ENCODE measurements at regions not wholly inside any gene's neighbourhood (a gene's known extent, or its start where the extent isn't known, plus 50 kb on each side); places are given as distances from the start of the nearest gene placed in this dataset.

- 8% methylated on average over 13 of the region's 15 CpGs for WGBS (ENCODE audit: low lambda C conversion rate)
- TF ChIP-seq ZNF496 (CRISPR knock-in tag; IDR thresholded peaks at IDR 0.05; ENCODE audit: insufficient replicate concordance) (no peak), XRCC5 (optimal IDR thresholded peaks at IDR 0.05; ENCODE audit: low read length) (no peak), FOXK1 (CRISPR knock-in tag; IDR thresholded peaks at IDR 0.05; ENCODE audit: borderline replicate concordance, low read depth) (no peak), HNRNPL (IDR thresholded peaks at IDR 0.05; ENCODE audit: low read depth, low read length) (no peak), ZNF329 (CRISPR knock-in tag; IDR thresholded peaks at IDR 0.05; ENCODE audit: low read depth) (no peak), KDM6A (CRISPR knock-in tag; IDR thresholded peaks at IDR 0.05; ENCODE audit: low read depth) (no peak), DNMT3B (CRISPR knock-in tag; conservative IDR thresholded peaks at IDR 0.05) (no peak), ELK4 (CRISPR knock-in tag; IDR thresholded peaks at IDR 0.05; ENCODE audit: borderline replicate concordance) (no peak), ZUFSP (CRISPR knock-in tag; IDR thresholded peaks at IDR 0.05; ENCODE audit: borderline replicate concordance) (no peak), ZFYVE20 (CRISPR knock-in tag; IDR thresholded peaks at IDR 0.05; ENCODE audit: borderline replicate concordance, low read depth) (no peak), ZBTB8A (CRISPR knock-in tag; IDR thresholded peaks at IDR 0.05; ENCODE audit: borderline replicate concordance, low read depth) (no peak)
- no TSS peak for BruUV-seq (replicated peaks)
- Histone ChIP-seq H2AFZ (ENCODE audit: low read length) (no peak overlapping the region), H4K20me1 (ENCODE audit: insufficient read depth, low read length) (no peaks in the 10 kb centered on the region), H3K27me3 (ENCODE audit: control insufficient read depth in 1 of 2, insufficient read depth in 2 of 2, low read length in 2 of 2) (peaks cover 0 to 15% of the 10 kb centered on the region in 2 experiments; a peak in 1 of 5 replicates), H3K9me3 (ENCODE audit: low read length) (no peaks in the 10 kb centered on the region), H3K36me3 (replicated peaks in 1 of 2; ENCODE audit: control insufficient read depth in 1 of 2, insufficient read depth in 2 of 2, low read length in 2 of 2) (no peaks in the 10 kb centered on the region), H3K79me2 (ENCODE audit: insufficient read depth, low read length) (no peaks in the 10 kb centered on the region), H3K4me1 (ENCODE audit: insufficient read depth, low read length) (no peaks in the 10 kb centered on the region), H3K9ac (ENCODE audit: insufficient read depth, low read depth, low read length) (no peak overlapping the region), H3K4me2 (ENCODE audit: low read depth, low read length) (no peak overlapping the region), H3K4me3 (replicated peaks in 1 of 3; ENCODE audit: insufficient read depth in 1 of 3, low read depth in 2 of 3, low read length in 3 of 3) (no peak overlapping the region), H3K27ac (ENCODE audit: extremely low read length, insufficient read depth, low read length) (no peak overlapping the region)
- in situ Hi-C loops (cut with HindIII; ENCODE audit: extremely low pct_ligation_motif_present, low pct_unique_long_range_greater_than_20kb) (loop anchor here (25.0 kb wide), 1 partner anchor 599 kb away; no protein-coding TSS in a partner anchor), intact Hi-C loops (cut with micrococcal nuclease; ENCODE audit: unreplicated experiment) (no loop called here)
- ATAC-seq: no peak
- FAIRE-seq: no peak
- ChIA-PET POLR2A (no interaction called here), CTCF (ENCODE audit: low intra/inter-chr PET ratio, low total read pairs) (no interaction called here)
- no peak for DNase-seq (ENCODE audit: low spot score)
Measured at GRCh38 chr10:128861018-128861901, 605.8 kb upstream of the MGMT start.

Data from HepG2 (cell line).